Stimulated activated CD4-positive, alpha-beta T cell treated with anti-CD3 and anti-CD28 coated beads, Interleukin-4, amount 100 ng/mL, for 48 hours (primary cell): ENCODE measurements at regions not wholly inside any gene's neighbourhood (a gene's known extent, or its start where the extent isn't known, plus 50 kb on each side); places are given as distances from the start of the nearest gene placed in this dataset.

Experiments used
- DNase-seq, 2 donors: peaks; one replicate each; pipeline ENCODE4 v3.0.0-alpha.2; 2020; ENCODE audit warnings: low read depth in 2 of 2

DNA sequence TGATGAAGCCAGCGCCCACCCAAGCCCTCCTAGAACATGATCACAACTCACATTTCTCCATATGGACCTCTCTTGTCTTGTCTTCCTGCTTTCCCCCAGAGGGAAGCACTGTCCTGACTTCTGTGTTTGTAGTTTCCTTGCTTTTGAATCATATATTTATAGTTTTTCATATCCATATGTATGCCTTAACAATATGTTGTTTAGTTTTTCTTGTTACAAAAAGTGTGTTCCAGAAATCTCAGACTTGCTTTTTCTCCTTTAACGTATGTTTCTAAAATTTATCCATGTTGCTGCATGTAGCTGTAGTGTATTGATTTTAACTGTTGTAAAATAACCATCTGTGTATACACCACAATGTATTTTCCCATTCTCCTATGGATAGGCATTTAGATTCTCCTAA is 182.0 kb upstream of the SMIM23 start:
- DNase-seq, result no peak

- DNase-seq, result no peak
Measured at GRCh38 chr5:171604195-171604594, 181.4 kb upstream of the SMIM23 start.

- DNase-seq, result no peak
Measured at GRCh38 chr5:171606414-171607024, 179.1 kb upstream of the SMIM23 start.

- DNase-seq, result no peak
Measured at GRCh38 chr5:171607863-171608262, 177.8 kb upstream of the SMIM23 start.

DNA sequence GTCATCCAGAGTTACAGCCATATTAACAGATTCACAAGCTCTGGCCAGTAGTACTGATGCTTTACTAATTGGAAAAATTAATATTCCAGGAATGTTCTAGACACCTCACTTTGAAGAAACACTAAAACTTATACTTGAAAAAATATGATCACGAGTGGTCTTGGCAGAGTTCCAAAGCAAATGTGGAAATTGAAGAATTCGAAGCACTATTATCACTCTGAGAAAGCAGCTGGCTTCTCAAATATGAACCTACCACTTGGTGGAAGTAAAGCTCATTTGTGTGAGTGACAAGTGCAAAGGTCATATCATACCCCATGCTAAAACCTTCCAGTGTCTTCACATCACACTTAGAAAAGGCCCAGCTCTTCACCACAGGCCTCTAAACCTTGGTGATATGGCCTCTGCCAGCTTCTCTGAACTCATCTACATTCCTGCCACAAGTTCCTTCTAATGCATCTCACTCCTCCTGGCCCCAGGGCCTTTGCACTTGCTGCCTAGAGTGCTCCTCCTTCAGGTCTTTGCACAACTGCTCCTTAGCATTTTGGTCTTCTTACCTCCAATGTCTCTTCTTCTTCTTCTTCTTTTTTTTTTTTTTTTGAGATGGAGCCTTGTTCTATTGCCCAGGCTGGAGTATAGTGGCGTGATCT is 175.7 kb upstream of the SMIM23 start:
- DNase-seq, result no peak

DNA sequence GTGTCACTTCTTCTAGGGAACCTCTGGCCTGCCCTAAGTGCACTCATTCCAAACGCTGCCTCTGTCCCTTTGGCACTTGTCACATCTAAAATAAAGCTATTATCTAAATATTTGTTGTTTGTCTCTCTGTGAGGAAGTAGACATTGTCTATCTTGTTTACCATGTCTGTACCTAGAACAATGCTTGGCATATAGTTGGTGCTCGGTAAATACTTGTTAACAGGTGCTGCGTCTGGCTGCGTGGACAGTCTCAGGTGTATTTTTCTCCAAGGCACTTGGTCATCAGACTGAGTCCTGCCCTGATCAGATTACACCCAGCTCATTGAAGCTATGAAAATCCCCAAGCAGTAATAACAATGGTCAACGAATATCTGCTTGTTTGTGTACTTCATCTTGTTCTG is 174.9 kb upstream of the SMIM23 start:
- no peak for DNase-seq

GRCh38 chr5:171612749-171613148 is 172.9 kb upstream of the SMIM23 start:
- no peak for DNase-seq

- no peak for DNase-seq
Measured at GRCh38 chr5:171614511-171614910, 171.1 kb upstream of the SMIM23 start.

DNA sequence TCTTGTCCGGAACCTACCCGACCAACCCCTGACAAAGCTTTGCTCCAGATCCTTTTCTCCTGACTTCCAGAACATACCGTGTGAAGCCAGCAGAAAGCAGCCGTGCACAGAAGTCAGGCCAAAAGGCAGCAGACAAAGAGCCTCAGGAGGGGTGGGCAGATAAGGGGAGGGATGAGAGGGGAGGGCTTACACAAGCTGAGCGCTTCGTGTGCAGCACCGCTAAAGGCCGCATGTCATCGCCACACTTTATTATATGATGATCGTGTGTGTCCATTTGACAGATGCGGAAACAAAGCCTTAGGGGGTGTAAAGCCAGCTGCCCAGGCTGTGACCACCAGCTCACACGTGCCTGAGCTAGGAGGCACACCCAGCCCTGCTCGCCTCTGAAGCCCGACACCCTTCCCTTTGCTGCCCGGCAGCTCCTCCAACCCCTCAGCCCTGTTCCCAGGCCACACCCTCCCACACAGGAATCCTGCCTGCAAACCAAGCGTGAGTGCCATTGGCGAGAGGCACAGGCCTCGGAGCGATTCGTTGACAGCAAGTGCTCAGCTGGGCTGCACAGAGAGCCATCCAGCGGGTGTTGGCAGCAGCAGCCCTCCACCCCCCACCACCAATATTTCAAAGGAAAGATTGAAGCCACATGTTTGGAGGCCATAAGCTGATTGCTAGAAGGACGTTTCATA is 170.5 kb upstream of the SMIM23 start:
- no peak for DNase-seq

- DNase-seq, result no peak
Measured at GRCh38 chr5:171615705-171616640, 169.6 kb upstream of the SMIM23 start.

DNA sequence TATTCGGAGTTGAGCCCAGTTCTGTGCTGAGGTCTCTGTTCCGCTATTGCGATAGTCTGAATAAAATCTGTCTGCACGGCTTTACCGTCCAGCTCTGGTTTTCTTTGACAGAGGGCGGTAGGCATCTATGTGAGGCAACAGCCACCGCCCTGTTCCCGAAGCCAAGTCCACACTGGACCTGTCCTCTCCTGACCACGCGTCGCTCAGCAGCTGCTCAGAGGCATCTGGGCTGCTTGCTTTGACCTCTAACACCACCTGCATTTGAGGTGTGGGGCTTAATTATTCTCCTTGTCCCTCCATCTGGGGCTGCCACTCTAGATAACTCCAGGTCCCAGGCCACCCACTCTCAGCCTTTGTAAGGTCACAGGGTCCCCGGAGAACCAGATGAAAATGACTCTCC is 168.4 kb upstream of the SMIM23 start:
- no peak for DNase-seq

DNA sequence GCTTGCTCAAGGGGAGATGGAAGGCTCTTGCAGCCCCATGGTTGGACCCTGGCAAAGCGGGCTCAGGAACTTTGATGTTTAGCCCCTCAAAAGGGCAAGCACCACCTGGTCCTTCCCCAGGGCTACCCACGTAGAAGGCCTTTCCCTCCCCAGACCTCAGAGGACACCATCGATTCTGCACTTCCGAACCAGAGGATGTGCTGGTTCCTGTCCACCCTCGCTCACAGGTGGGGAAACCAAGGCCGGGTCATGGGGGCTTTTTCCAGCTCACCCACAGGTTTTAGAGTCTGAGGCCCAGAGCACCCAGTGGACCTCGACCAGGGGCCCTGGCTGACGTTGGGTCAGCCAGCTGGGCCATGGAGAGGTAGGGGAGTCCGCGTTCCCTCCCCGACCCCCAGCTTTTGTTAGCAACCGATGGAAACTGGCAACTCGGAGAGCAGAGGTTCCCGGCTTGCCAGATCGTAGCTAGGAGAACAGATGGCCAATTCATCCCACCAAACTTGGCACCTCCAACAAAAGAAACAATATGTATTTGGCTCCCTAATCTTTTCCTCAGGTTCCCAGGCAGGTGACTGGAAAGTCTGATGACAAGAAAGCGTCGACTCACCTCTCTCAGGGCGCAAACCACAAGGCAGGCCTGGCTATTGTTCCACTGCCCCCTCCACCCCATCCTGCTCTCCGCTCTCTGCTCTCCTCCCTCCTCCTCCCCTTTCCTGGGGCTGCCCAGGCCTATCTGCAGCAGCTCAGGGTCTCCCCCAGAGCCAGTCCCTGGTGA is 167.6 kb upstream of the SMIM23 start:
- DNase-seq, result no peak

GRCh38 chr5:171619196-171619595 is 166.4 kb upstream of the SMIM23 start:
- DNase-seq, result no peak

GRCh38 chr5:171619744-171620143 is 165.9 kb upstream of the SMIM23 start:
- DNase-seq, result no peak

DNA sequence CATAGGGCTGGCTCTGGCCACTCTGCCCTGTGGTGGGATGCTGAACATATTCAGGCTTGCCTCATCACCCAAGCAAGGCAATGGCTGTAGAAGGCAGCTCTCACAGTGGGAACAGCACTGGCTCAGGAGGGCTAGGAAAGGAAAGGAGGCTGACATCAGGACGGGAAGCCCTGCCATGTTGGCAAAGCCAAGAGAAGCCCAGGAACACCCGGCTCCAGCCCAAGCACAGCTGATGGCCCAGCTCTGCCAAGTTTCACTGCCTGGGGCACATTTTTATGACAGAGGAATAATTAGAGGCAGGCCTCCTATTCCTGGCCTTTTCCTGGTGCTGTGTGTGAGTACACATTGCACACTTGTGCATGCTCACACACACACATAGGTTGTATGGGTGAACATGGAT is 163.6 kb upstream of the SMIM23 start:
- no peak for DNase-seq

GRCh38 chr5:171623107-171623506 is 162.5 kb upstream of the SMIM23 start:
- no peak for DNase-seq

DNA sequence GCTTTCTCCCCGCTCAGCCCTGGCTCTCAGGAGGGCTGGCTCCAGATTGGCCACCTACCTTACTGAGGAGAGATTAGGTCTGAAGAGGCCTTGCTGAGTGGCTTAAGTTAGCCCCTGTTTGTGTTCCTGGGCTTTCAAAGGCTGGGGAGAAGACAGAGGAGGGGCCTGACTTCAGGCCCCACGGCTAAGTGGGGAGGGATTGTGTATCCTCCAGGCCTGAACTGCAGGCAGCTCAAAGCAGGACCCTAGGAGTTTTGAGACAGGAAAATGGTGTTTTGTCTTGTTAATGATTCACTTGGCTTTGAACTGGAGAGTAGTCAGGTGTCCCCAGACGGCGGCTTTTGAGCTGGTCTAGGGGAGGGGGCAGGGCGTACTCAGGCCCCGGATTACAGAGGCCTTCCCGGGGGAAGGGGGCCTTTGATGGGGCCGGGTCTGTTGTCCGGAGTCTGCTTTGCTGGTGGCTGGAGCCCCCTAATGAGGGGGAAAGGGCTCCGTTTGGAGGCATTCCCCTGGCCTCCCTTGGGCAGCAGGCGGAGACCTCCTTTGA is 162.0 kb upstream of the SMIM23 start:
- DNase-seq, result no peak

DNA sequence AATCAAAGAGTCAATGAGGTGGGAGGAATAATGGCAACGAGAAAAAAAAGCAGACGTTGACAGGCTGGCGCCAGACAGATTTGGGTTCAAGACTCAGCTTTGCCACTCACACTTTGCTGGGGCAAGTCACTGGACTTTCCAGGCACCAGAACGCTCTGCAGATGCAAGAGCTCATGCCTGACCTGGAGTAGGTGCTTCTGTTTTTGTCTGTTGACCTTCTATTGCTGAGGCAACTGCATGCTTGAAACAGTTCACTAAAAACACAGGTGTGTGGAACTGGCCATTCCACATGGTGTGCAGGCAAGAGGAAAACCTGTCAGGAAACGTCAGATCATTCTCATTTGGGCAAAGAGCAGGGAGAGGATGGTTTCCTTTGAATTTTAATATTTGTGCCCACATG is 161.2 kb upstream of the SMIM23 start:
- no peak for DNase-seq

DNA sequence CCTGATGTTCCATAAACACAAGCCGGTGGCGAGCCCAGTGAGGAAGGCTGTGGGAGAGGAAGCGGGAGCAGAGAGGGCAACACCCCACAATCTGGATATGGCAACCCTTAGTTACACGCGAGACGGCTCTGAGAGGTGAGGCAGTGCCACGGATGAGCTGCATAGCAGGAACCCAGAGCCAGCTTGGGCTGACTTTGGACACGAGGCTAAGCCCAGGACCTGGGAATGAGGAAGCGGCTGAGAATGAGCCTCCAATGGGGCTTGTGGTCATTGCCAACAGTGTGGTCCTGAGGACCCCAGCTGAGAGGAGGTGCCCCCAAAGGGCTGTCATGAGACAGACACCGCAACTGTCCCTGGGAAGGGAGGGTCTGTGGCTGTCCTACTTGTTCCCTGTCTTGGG is 160.0 kb upstream of the SMIM23 start:
- no peak for DNase-seq

GRCh38 chr5:171627936-171628632 is 157.5 kb upstream of the SMIM23 start:
- no peak for DNase-seq

DNA sequence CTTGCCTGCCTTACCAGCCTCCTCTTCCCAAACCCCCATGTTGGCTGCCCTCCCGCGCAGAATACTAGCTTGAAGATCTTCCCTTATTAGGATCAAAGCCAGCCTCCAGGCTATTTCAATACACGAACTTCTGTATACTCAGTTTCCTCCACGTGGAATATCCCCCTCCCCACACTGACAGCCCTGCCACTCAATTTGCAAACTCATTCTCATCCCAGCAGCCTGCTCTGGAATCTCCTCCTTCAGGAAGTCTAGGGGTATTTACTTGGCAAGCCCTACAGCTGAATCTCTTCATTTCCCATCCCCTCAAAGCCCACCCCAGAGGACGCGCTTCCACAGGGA is 157.0 kb upstream of the SMIM23 start:
- no peak for DNase-seq
